ENCODE measurements at regions not wholly inside any gene's neighbourhood (a gene's known extent, or its start where the extent isn't known, plus 50 kb on each side); places are given as distances from the start of the nearest gene placed in this dataset.

DNA sequence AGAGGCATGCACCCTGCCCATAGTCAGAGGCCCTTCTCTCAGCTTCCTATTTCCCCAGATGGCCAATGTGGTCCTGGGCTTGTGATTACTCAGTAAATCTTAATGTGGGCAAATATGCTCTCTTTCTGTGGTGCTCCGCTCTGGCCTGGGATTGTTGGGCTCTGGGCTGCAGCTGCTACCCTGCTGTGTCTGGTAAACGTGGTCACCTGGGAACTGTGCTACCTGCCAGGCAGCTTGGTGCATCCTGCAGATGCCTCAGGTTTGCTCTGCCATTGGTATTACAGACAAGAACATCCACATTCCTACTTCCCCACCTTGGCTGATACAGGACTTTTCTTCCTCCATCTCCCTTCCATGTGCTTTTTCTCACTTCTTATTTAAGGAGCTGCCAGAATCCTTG is 611.5 kb upstream of the IMPG1 start:
- TF ChIP-seq CTCF (optimal IDR thresholded peaks at IDR 0.05 in 1 of 3, IDR thresholded peaks at IDR 0.05 in 1 of 3, conservative IDR thresholded peaks at IDR 0.05 in 1 of 3; ENCODE audit: extremely low read depth in 1 of 3, insufficient read depth in 2 of 3, low read length in 3 of 3) (no peak), EZH2 (IDR thresholded peaks at IDR 0.05; ENCODE audit: low read length) (no peak)

All from keratinocyte (primary cell).